Fibroblast of mammary gland (primary cell): ENCODE measurements at regions not wholly inside any gene's neighbourhood (a gene's known extent, or its start where the extent isn't known, plus 50 kb on each side); places are given as distances from the start of the nearest gene placed in this dataset.

Experiments used
- DNase-seq: peaks from one replicate; pipeline ENCODE4 v3.0.0-alpha.2; 2010; ENCODE audit warnings: low read depth
- H3K4me3 ChIP-seq: 2 replicates; pipeline ENCODE4 v1.5.1; 2011; ENCODE audit warnings: low read depth, mild to moderate bottlenecking, low read length, moderate library complexity; ENCODE audit not compliant: control insufficient read depth
- CTCF ChIP-seq: conservative IDR thresholded peaks from 2 replicates; pipeline ENCODE4 v1.5.1; 2011; ENCODE audit warnings: low read depth, low read length, inconsistent platforms; ENCODE audit not compliant: control insufficient read depth, insufficient read depth

GRCh38 chr10:124212702-124213101, 119.3 kb upstream of the CHST15 start:
- no peak for DNase-seq
- TF ChIP-seq CTCF, result no peak
- H3K4me3 ChIP-seq, result no peak overlapping the region

- TF ChIP-seq CTCF, result no peak
- peak; percentile 50 for DNase-seq
- H3K4me3 ChIP-seq, result no peak overlapping the region
These were observed 118.5 kb upstream of the CHST15 start for GRCh38 chr10:124211921-124212320.

- no peak for TF ChIP-seq CTCF
- no peak for DNase-seq
- no peak overlapping the region for H3K4me3 ChIP-seq
These were observed 116.9 kb upstream of the CHST15 start for GRCh38 chr10:124210263-124210662.

- no peak overlapping the region for H3K4me3 ChIP-seq
- DNase-seq, result no peak
- no peak for TF ChIP-seq CTCF
These were observed 114.0 kb upstream of the CHST15 start for GRCh38 chr10:124207391-124207790.

- no peak for DNase-seq
- TF ChIP-seq CTCF, result no peak
- no peak overlapping the region for H3K4me3 ChIP-seq
These were observed 113.2 kb upstream of the CHST15 start for GRCh38 chr10:124206616-124207015.

- no peak for TF ChIP-seq CTCF
- no peak overlapping the region for H3K4me3 ChIP-seq
- DNase-seq, result no peak
These were observed 112.0 kb upstream of the CHST15 start for GRCh38 chr10:124205432-124205831.

- no peak for TF ChIP-seq CTCF
- H3K4me3 ChIP-seq, result no peak overlapping the region
- DNase-seq, result no peak
These were observed 111.3 kb upstream of the CHST15 start for GRCh38 chr10:124204726-124205125.
